ENCODE measurements at regions not wholly inside any gene's neighbourhood (a gene's known extent, or its start where the extent isn't known, plus 50 kb on each side); places are given as distances from the start of the nearest gene placed in this dataset.

DNA sequence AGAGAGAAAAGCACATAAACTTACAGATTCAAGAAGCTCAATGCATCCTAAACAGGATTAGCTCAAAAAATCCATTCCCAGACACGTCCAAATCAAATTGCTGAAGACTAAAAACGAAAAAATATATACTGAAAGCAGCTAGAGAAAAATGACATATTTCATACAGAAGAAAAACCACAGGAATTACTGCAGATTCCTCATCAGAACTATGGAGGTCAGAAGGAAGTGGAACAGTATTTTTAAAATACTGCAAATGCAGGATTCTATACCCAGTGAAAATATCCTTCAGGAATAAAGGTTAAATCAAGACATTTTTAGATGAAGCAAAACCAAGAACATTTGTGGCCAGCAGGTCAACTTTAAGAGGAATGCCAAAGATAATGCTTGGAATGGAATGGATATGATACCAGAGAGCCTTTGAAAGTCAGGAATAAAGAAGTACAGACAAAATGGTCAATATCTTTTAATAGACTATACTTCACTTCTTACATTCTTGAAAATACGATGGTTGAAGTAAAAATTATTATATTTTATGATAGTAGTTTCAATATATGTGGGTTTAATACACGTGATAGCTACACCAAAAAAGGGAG lies 352.9 kb downstream of the CTTN start:
- BruUV-seq (replicated peaks), result no TSS peak
- no peak for ATAC-seq
- Histone ChIP-seq H3K27ac (ENCODE audit: extremely low read depth, low read depth, low read length) (no peak overlapping the region), H3K4me1 (replicated peaks in 1 of 2; ENCODE audit: control insufficient read depth in 2 of 2, insufficient read depth in 2 of 2, low read length in 2 of 2) (peaks cover 0 to 9% of the 10 kb centered on the region in 2 experiments; a peak in 1 of 5 replicates), H3K79me2 (ENCODE audit: control insufficient read depth, insufficient read depth, low read length) (no peaks in the 10 kb centered on the region), H4K20me1 (replicated peaks; ENCODE audit: control insufficient read depth, insufficient read depth, low read length) (no peaks in the 10 kb centered on the region), H3K36me3 (ENCODE audit: control insufficient read depth, insufficient read depth, low read length) (no peaks in the 10 kb centered on the region), H3K9me1 (ENCODE audit: control insufficient read depth, insufficient read depth, low read length) (no peaks in the 10 kb centered on the region), H3K4me2 (ENCODE audit: insufficient read depth, low read length) (no peak overlapping the region), H3K9me3 (replicated peaks; ENCODE audit: control insufficient read depth, insufficient read depth, low read depth, low read length) (peaks cover 3% of the 10 kb centered on the region; the same call in 1 of the 2 replicates), H3K27me3 (ENCODE audit: control insufficient read depth in 2 of 2, insufficient read depth in 2 of 2, low read length in 2 of 2) (peaks cover 0 to 7% of the 10 kb centered on the region in 2 experiments; a peak in 3 of 5 replicates), H3K9ac (ENCODE audit: insufficient read depth in 1 of 2, low read depth in 2 of 2, low read length in 2 of 2) (no peak overlapping the region), H2AFZ (ENCODE audit: low read depth, low read length) (no peak overlapping the region), H3K4me3 (no peak overlapping the region)
- ChIA-PET CTCF (ENCODE audit: low intra/inter-chr PET ratio) (no interaction called here), POLR2A (no interaction called here)
- in situ Hi-C loops (cut with MboI), result no loop called here
- no peak for DNase-seq (ENCODE audit: extremely low read depth in 1 of 4, low spot score in 3 of 4)
- no peak for FAIRE-seq
- intact Hi-C loops (cut with micrococcal nuclease), result no loop called here
- 0% methylated on average over 4 of the region's 4 CpGs for WGBS (ENCODE audit: insufficient coverage, low coverage, missing lambda C conversion rate)
- TF ChIP-seq CBFA2T2 (conservative IDR thresholded peaks at IDR 0.05) (no peak), NR2F6 (CRISPR knock-in tag; IDR thresholded peaks at IDR 0.05) (no peak), ESRRA (IDR thresholded peaks at IDR 0.05; ENCODE audit: borderline replicate concordance, low read depth) (no peak), TRIM24 (IDR thresholded peaks at IDR 0.05) (peak in 1 of 2 experiments; percentile 57; a peak in 2 of 4 replicates), CTBP1 (IDR thresholded peaks at IDR 0.05; ENCODE audit: borderline replicate concordance) (no peak), PPARD (CRISPR knock-in tag; IDR thresholded peaks at IDR 0.05) (no peak), CBX3 (IDR thresholded peaks at IDR 0.05; ENCODE audit: borderline replicate concordance in 1 of 2, low read length in 2 of 2) (peak in 1 of 2 experiments; percentile 97; a peak in 2 of 3 replicates), ZEB2 (IDR thresholded peaks at IDR 0.05) (0 out of 2 replicates have a peak, but pooled peaks have one; percentile 36), HNRNPUL1 (IDR thresholded peaks at IDR 0.05; ENCODE audit: low read length) (no peak), HNRNPLL (IDR thresholded peaks at IDR 0.05; ENCODE audit: low read depth, low read length, poor library complexity, severe bottlenecking) (no peak), SMC3 (conservative IDR thresholded peaks at IDR 0.05; ENCODE audit: insufficient read depth, low read depth, low read length) (no peak), ETV1 (tag; conservative IDR thresholded peaks at IDR 0.05; ENCODE audit: low read depth) (no peak), PTRF (tag; IDR thresholded peaks at IDR 0.05) (no peak), ZFP1 (CRISPR knock-in tag; IDR thresholded peaks at IDR 0.05) (peak; percentile 87)
- TF ChIP-seq, protein P1, sequence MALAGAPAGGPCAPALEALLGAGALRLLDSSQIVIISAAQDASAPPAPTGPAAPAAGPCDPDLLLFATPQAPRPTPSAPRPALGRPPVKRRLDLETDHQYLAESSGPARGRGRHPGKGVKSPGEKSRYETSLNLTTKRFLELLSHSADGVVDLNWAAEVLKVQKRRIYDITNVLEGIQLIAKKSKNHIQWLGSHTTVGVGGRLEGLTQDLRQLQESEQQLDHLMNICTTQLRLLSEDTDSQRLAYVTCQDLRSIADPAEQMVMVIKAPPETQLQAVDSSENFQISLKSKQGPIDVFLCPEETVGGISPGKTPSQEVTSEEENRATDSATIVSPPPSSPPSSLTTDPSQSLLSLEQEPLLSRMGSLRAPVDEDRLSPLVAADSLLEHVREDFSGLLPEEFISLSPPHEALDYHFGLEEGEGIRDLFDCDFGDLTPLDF (CRISPR knock-in tag; IDR thresholded peaks at IDR 0.05), result no peak
- TF ChIP-seq, protein P2, sequence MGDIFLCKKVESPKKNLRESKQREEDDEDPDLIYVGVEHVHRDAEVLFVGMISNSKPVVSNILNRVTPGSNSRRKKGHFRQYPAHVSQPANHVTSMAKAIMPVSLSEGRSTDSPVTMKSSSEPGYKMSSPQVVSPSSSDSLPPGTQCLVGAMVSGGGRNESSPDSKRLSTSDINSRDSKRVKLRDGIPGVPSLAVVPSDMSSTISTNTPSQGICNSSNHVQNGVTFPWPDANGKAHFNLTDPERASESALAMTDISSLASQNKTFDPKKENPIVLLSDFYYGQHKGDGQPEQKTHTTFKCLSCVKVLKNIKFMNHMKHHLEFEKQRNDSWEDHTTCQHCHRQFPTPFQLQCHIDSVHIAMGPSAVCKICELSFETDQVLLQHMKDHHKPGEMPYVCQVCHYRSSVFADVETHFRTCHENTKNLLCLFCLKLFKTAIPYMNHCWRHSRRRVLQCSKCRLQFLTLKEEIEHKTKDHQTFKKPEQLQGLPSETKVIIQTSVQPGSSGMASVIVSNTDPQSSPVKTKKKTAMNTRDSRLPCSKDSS (IDR thresholded peaks at IDR 0.05; ENCODE audit: low read depth, partially characterized antibody), result peak; percentile 91
- TF ChIP-seq, protein P3, sequence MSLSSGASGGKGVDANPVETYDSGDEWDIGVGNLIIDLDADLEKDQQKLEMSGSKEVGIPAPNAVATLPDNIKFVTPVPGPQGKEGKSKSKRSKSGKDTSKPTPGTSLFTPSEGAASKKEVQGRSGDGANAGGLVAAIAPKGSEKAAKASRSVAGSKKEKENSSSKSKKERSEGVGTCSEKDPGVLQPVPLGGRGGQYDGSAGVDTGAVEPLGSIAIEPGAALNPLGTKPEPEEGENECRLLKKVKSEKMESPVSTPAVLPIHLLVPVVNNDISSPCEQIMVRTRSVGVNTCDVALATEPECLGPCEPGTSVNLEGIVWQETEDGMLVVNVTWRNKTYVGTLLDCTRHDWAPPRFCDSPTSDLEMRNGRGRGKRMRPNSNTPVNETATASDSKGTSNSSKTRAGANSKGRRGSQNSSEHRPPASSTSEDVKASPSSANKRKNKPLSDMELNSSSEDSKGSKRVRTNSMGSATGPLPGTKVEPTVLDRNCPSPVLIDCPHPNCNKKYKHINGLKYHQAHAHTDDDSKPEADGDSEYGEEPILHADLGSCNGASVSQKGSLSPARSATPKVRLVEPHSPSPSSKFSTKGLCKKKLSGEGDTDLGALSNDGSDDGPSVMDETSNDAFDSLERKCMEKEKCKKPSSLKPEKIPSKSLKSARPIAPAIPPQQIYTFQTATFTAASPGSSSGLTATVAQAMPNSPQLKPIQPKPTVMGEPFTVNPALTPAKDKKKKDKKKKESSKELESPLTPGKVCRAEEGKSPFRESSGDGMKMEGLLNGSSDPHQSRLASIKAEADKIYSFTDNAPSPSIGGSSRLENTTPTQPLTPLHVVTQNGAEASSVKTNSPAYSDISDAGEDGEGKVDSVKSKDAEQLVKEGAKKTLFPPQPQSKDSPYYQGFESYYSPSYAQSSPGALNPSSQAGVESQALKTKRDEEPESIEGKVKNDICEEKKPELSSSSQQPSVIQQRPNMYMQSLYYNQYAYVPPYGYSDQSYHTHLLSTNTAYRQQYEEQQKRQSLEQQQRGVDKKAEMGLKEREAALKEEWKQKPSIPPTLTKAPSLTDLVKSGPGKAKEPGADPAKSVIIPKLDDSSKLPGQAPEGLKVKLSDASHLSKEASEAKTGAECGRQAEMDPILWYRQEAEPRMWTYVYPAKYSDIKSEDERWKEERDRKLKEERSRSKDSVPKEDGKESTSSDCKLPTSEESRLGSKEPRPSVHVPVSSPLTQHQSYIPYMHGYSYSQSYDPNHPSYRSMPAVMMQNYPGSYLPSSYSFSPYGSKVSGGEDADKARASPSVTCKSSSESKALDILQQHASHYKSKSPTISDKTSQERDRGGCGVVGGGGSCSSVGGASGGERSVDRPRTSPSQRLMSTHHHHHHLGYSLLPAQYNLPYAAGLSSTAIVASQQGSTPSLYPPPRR (CRISPR knock-in tag; IDR thresholded peaks at IDR 0.05; ENCODE audit: borderline replicate concordance), result no peak

Data from K562 (cell line).